K562 (cell line): ENCODE measurements at regions not wholly inside any gene's neighbourhood (a gene's known extent, or its start where the extent isn't known, plus 50 kb on each side); places are given as distances from the start of the nearest gene placed in this dataset.

Source experiments
- ADNP ChIP-seq: fragments of 200-800 bp; sonication (Bioruptor generic); IDR thresholded peaks from 2 replicates; pipeline ENCODE4 v1.6.1; 2016; ENCODE audit warnings: missing genetic modification characterization, missing compliant biosample characterization
- FOXM1 ChIP-seq, 2 experiments: fragments of 450-650 bp in 1 of 2; sonication (generic) in 1 of 2; formaldehyde crosslinking in 1 of 2; IDR thresholded peaks; 2 replicates each; pipeline versions ENCODE4 v1.6.1 to v1.9.0; 2017 to 2022; ENCODE audit warnings: low read depth in 2 of 2, mild to moderate bottlenecking in 2 of 2, missing genetic modification reagents in 1 of 2, moderate library complexity in 1 of 2
- TAF7 ChIP-seq: fragments of 450-650 bp; IDR thresholded peaks from 2 replicates; pipeline ENCODE4 v1.6.1; 2016; ENCODE audit warnings: missing genetic modification characterization, missing compliant biosample characterization
- TF ChIP-seq, protein P1 (sequence below): sonication (generic); formaldehyde crosslinking; IDR thresholded peaks from 2 replicates; pipeline ENCODE4 v1.8.0; 2022; ENCODE audit warnings: missing genetic modification reagents, mild to moderate bottlenecking, borderline replicate concordance
- TF ChIP-seq, protein P2 (sequence below): fragments of 250-450 bp; sonication (Bioruptor Pico); IDR thresholded peaks from 2 replicates; pipeline ENCODE4 v1.5.0; 2020; ENCODE audit warnings: mild to moderate bottlenecking, borderline replicate concordance

DNA sequence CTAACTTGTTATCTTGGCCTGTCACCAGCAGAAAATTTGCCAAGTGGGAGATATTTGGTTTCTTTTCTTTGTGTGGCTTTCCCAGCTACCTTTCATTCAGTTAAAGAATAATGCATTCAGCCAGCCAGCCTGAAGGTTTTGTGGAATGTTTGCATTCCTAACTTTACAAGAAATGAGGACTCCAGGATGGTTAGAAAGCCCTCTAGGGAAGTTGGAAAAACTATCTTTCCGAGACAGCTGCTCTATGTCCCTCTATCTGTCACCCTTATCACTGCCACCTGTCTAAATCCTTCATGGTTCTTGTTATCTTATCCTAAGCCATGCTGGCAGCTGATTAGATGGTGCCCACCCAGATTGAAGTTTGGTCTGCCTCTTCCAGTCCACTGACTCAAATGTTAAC is 384.2 kb downstream of the SH3BGRL start:
- no peak for TF ChIP-seq TAF7 (tag)
- no peak for TF ChIP-seq ADNP (tag)
- TF ChIP-seq FOXM1 (IDR thresholded peaks at IDR 0.05; ENCODE audit: low read depth) = no peak
- TF ChIP-seq FOXM1 (CRISPR knock-in tag; IDR thresholded peaks at IDR 0.05; ENCODE audit: low read depth) = no peak
- TF ChIP-seq, protein P1, sequence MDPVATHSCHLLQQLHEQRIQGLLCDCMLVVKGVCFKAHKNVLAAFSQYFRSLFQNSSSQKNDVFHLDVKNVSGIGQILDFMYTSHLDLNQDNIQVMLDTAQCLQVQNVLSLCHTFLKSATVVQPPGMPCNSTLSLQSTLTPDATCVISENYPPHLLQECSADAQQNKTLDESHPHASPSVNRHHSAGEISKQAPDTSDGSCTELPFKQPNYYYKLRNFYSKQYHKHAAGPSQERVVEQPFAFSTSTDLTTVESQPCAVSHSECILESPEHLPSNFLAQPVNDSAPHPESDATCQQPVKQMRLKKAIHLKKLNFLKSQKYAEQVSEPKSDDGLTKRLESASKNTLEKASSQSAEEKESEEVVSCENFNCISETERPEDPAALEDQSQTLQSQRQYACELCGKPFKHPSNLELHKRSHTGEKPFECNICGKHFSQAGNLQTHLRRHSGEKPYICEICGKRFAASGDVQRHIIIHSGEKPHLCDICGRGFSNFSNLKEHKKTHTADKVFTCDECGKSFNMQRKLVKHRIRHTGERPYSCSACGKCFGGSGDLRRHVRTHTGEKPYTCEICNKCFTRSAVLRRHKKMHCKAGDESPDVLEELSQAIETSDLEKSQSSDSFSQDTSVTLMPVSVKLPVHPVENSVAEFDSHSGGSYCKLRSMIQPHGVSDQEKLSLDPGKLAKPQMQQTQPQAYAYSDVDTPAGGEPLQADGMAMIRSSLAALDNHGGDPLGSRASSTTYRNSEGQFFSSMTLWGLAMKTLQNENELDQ (CRISPR knock-in tag) = no peak
- TF ChIP-seq, protein P2, sequence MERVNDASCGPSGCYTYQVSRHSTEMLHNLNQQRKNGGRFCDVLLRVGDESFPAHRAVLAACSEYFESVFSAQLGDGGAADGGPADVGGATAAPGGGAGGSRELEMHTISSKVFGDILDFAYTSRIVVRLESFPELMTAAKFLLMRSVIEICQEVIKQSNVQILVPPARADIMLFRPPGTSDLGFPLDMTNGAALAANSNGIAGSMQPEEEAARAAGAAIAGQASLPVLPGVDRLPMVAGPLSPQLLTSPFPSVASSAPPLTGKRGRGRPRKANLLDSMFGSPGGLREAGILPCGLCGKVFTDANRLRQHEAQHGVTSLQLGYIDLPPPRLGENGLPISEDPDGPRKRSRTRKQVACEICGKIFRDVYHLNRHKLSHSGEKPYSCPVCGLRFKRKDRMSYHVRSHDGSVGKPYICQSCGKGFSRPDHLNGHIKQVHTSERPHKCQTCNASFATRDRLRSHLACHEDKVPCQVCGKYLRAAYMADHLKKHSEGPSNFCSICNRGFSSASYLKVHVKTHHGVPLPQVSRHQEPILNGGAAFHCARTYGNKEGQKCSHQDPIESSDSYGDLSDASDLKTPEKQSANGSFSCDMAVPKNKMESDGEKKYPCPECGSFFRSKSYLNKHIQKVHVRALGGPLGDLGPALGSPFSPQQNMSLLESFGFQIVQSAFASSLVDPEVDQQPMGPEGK (CRISPR knock-in tag) = no peak
